AML-193 (cell line): ENCODE measurements at regions not wholly inside any gene's neighbourhood (a gene's known extent, or its start where the extent isn't known, plus 50 kb on each side); places are given as distances from the start of the nearest gene placed in this dataset.

Experiments
- DNase-seq, 2 experiments: peaks; one replicate each; lab custom pipeline; 2025; lab: John Stamatoyannopoulos, UW

- no peak for DNase-seq
Measured at GRCh38 chr18:72601481-72601880, 57.3 kb upstream of the CBLN2 start.
